ENCODE measurements at regions not wholly inside any gene's neighbourhood (a gene's known extent, or its start where the extent isn't known, plus 50 kb on each side); places are given as distances from the start of the nearest gene placed in this dataset.
"Not testable (repeated sequence)": the region's sequence is repeated elsewhere in the genome, so short reads cannot be mapped to it uniquely, and the experiment has no call there.

DNA sequence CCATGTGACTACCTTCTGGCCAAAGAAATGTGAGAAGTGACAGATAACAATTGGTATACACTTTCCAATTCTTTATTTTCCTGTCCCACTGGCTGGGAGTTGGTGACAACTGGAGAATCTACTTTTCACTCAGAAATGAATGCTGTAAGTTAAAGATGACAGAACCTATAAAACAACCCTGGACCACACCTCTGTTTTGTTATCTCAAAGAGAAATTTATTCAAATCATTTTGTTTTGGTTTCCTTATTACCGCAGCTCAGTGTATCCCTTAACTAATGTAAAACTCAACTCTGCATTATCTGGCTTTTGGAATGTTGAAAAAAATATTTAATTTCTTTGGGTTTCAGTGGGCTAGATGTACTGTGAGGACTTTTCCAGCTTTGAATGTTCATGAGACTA, 469.8 kb downstream of the PCDH7 start:
- DNase-seq (ENCODE audit: low read depth): no peak

DNA sequence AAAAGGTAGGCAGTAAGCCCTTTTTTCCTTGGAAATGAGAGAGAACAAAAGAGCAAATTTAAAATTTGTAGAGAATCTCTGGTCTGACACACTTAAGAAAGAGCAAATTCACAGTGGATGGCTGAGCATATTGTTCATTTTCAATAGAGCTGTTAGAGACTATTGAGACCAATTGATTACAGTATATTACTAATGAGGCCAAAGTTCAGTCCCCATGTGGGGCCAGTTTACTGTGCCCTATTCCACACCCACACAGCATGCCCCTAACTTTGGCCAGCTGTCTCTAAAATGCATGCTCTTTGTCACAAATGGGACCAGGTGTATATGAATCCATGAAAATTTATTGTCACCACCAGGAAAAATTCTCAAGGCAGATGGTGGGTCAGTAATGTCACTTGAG, 470.5 kb downstream of the PCDH7 start:
- DNase-seq (ENCODE audit: low read depth): no peak

DNA sequence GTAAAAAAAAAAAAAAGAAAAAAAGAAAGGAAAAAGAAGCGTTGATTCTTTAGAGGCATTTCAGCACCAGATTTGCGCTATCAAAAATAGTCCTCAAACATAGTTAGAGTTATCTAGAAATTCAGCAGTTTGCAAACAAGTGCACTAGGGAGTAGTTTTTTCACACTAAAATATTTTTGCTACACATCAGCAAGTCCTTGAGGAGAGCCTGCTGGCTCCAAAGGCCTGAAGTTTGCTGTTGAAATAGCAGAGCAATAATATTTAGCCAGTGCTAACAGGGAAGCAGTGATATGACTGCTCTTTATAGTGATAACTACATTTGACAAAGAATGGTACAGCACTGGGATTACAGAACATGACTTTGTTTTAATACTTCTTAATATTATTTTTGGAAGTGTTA, 472.2 kb downstream of the PCDH7 start:
- DNase-seq (ENCODE audit: low read depth): no peak

DNA sequence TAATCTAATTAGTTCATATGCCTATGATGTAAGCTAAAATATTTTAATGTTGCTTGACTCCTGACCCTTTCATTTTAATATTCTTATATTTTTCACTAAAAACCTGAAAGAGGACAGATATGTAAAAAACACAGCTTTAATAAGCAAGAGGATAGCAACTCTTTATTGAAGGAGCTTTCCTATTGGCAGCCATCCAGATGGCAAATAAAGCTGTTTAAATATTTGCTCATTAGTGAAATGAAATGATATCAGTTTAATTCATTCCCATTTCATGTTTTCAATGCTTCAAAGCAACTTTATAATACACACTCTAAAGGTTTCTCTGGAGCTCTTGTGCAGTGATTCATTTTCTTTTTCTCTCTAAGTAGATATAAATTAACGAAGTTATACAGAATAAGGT, 473.4 kb downstream of the PCDH7 start:
- no peak for DNase-seq (ENCODE audit: low read depth)

DNA sequence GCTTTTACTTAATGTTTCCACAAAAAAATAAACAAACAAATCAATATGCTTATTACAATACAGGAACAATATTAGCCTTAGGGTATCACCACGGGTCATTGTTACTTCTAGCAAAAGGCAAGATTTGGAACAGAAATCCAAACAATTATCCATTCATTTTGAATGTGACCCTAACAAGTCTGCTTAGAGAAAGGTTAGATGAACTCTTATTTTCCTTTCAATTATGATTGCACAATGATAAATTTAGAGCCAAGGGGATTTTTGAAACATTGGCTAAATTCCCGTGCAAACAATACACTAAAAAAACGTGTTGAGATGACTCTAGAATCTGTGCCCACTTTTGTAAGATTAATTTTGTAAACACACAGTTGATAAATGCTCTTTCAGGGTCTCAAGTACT, 474.7 kb downstream of the PCDH7 start:
- DNase-seq (ENCODE audit: low read depth): no peak

DNA sequence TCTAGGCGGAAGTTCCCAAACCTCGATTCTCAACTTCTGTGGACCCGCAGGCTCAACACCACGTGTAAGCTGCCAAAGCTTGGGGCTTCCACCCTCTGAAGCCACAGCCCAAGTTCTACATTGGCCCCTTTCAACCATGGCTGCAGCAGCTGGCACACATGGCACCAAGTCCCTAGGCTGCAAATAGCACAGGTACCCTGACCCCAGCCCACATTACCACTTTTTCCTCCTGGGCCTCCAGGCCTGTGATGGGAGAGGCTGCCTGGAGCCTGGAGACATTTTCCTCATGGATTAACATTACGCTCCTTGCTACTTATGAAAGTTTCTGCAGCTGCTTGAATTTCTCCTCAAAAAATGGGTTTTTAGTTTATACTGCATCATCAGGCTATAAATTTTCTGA, 479.5 kb downstream of the PCDH7 start:
- no peak for DNase-seq (ENCODE audit: low read depth)

DNA sequence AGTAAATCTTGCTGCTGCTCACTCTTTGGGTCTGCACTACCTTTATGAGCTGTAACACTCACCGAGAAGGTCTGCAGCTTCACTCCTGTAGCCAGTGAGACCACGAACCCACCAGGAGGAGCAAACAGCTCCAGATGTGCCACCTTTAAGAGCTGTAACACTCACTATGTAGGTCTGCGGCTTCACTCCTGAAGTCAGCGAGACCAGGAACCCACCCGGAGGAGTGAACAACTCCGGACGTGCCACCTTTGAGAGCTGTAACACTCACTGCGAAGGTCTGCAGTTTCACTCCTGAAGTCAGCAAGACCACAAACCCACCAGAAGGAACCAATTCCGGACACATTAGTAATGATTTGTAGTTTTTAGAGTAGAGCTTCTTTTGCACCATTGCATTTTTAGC, 481.9 kb downstream of the PCDH7 start:
- DNase-seq (ENCODE audit: low read depth): not testable (repeated sequence)

DNA sequence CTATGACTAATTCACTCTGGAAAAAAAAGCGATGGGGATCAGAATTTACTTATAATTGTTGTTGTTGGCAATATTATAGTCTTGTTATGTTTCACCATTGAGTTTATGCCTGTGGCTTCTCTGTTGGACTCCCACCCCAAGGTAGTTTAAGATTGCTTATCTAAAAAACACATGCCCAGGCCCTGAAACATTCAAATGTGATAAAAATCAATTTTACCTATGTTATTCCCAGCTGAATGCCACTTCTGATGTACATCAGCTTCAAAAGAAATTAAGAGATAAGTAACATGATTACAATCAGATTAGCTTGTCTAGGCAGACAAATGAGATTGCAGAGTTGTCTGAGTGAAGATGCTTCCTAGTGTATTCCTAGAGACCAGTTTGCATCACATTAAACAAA, 484.7 kb downstream of the PCDH7 start:
- DNase-seq (ENCODE audit: low read depth): no peak

DNA sequence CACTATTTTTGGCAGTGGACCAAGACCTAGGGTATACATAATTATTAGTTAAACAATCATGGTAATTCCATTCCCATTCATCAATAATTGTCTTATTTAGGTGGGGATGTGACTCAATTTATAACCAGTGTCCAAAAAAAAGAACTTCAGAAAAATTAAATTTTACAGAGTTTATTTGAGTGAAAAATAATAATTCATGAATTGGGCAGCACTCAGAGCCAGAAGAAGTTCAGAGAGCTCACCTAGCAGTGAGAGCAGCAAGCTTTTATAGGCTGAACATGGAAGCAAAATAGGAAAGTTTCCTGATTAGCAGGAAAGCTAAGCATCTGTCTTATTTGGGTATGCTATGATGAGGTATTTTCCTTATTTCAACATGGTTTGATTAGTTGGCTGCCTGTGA, 500.8 kb downstream of the PCDH7 start:
- no peak for DNase-seq (ENCODE audit: low read depth)

DNA sequence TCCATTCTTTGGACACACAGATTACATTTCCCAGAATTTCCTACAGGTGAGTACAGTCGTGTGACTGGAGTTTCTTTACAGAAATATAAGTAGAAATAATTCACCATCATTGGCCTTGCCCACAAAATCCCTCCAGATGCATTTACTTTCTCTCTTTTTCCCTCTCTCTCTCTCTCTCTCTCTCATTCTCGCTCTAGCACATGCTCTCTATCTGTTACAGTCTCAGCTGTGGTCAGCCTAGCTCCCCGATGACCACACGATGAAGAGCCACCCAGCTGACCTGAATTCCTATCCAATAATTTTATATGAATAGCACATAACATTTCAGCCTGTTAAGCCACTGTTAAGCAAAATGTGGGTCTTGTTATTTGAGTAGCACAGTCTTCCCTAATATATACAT, 507.9 kb downstream of the PCDH7 start:
- DNase-seq (ENCODE audit: low read depth): no peak

DNA sequence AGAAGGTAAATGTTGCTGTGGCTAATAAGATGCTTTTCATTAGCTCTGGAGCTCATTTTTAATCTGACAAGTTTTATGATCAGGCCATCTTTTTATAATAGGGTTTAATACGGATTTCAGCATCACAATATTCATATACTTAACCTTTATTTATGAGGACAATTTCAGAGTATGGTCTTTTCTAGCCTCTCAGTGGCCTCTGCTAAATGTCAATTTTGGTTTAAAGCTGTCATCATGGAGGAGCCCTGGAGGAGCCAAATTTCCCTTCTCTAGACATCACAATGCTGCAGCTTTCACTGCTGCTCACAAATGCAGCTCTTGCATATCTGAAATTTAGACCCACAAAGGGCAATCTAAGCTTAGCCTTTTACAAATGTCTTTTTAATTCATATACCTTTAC, 510.4 kb downstream of the PCDH7 start:
- no peak for DNase-seq (ENCODE audit: low read depth)

DNA sequence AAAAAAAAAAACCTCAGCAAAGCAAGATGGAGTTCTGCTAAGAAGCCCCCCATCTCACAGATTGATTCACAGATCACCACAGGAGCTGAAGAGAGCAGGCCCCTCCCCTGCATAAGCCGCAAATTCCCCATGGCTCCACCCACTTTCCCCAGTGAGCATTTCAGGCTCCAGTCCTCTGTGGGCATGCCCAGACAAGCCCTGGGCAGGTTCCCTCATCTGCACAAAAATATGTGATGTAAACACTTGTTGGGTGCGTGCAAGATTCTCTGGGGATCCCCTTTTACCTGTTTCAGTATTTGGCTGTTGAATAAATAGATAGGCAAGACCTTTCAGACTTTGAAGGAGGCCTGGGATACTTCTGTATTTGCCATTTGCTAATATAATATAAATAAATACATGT, 514.3 kb downstream of the PCDH7 start:
- no peak for DNase-seq (ENCODE audit: low read depth)

DNA sequence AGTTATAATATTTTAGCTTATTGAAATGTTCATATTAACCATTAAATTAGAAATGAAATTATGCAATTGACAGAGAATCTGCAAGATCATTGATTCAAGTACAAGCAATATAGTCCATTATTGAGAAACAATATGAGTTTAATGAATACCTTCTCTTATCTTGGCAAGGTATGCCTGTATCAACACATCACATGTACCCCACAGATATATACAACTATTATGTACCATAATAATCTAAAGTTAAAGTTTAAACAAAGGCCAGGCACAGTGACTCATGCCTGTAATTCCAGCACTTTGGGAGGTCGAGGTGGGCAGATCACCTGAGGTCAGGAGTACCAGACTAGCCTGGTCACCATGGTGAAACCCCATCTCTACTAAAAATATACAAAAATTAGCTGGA, 514.7 kb downstream of the PCDH7 start:
- DNase-seq (ENCODE audit: low read depth): no peak

DNA sequence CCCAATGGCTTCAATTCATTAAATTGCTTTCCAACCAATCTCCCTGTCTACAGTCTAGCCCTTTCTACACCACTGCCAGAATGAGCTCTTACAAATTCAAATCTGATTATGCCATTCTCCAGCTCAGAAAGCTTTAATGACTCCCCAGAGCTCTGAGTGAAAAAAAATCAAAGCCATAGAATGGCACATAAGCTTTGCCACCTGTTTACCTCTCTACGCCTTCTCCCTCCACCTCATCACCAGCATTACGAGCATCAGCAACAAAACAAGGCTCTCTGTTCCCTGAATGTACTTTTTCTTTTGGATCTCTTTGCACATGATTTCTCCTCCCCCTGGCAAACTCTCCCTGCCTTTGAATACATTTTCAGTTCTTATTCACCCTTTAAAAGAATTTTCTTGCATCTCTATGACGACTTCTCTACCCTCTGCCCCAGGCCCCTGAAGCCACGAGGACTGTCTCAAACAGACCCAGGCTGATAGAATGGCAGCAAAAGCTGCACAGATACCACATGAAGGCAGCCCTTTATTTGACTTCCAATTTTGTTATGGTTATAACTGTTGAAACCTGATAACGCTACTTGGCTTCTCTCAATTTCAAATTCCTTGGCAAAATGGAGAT, 516.0 kb downstream of the PCDH7 start:
- DNase-seq (ENCODE audit: low read depth): no peak

DNA sequence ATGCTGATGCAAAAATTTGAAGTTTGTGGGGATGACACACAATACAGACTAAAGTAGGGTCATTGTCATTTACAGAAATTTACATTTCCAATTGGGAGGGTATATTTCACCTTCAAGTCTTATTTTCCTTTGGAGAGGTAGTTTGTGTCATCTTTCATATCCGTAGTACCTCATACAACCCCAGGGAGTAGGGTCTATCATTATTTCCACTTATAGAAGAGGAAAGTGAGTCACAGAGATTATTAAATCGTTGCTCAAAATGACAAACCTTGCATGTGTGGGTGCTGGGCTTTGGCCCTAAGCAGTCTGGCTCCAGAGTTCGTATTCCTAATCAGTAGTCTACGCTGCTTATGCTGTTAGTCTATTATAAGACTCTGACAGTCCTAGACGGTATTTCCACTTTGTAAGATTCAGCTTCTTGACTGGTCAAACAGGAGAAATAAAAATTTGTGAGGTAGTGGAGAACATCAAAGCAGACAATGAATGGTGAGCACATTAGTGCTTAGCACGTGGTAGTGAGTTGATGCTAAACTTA, 516.5 kb downstream of the PCDH7 start:
- no peak for DNase-seq (ENCODE audit: low read depth)

DNA sequence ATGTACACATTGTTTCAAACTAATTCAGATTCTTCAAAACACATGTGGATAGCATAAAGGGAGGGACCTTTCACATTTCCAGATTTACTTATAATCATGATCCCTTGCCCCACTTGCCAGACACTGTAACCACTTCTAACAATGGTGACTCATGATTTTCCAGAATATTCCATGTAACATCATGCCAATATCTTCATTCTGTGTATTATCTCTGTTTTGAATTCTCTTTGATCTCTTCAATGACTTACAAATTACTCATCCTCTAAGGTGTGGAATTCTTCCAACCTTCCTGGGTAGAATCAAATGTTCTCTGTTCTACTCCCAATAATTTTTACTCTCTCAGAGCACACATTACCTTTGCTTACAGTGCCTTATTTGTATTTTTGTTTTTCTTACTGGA, 517.1 kb downstream of the PCDH7 start:
- DNase-seq (ENCODE audit: low read depth): no peak

DNA sequence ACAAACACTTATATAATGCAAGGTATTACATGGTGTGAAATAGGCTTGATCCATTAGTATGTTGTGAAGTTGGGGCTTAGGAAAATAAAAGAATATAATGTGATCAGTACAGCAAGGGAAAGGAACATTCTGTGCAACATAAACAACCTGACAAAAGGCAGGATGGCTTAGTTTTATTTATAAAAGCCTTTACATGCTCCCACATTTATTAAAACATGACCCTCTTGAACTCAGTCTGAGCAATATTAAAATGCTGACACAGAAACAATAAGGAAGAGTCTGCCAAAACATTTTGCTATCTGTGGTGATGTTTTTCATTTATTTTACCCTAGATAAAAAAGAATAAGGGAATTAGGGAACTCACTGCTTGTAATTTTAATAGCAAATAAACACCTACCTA, 519.7 kb downstream of the PCDH7 start:
- DNase-seq (ENCODE audit: low read depth): no peak

DNA sequence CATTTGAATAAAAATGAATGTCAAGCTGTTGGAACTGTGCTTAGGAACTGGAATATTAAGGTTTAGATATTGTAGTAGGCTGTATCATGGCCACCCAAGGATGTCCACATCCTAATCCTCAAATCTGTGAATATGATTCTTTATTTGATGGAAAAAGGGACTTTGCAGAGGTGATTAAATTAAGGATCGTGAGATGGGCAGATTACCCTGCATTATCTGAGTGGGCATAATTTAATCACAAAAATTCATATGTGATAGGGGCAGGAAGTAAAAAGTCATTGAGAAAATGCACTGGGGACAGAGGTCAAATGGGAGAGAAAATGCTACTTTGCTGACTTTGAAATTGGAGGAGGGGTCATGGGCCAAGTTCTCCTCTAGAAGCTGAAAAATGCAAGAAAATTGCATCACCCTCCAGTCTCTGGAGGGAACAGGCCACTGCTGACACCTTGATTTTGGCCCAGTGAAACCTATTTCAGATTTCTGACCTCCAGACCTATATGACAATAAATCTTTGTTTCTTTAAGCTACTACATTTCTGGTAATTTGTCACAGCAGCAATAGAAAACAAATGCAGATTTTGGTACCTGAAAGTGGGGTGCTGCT, 521.4 kb downstream of the PCDH7 start:
- DNase-seq (ENCODE audit: low read depth): no peak

DNA sequence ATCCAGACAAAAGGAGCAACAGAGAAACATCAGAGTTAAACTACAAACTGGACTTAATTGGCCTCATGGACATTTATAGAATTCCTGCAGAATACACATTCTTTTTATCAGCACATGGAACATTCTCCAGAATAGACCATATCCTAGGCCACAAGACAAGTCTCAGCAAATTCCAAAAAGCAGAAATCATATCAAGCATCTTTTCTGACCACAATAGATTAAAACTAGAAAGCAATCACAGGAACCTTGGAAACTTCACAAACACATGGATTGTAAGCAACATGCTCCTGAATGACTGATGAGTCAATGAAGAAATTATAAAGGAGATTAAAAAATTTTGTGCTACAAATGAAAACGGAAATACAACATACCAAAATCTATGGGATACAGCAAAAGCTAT, 526.7 kb downstream of the PCDH7 start:
- DNase-seq (ENCODE audit: low read depth): no peak

DNA sequence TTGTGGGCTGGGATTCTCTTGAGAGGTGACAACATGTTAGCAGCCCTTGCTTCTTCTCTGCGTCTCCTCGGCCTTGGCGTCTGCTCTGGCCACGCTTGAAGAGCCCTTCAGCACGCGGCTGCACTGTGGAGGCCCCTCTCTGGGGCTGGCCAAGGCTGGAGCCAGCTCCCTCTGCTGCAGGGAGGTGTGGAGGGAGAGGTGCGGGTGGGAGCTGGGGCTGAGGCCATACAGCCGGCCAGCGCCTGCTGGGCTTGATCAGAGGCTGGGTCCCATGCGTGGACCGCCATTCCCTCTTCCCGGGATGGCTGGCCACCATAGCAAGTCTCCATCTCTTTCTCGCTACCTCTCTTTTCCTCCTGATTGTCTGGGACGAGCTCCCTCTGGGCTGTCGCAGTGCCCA, 539.0 kb downstream of the PCDH7 start:
- no peak for DNase-seq (ENCODE audit: low read depth)

DNA sequence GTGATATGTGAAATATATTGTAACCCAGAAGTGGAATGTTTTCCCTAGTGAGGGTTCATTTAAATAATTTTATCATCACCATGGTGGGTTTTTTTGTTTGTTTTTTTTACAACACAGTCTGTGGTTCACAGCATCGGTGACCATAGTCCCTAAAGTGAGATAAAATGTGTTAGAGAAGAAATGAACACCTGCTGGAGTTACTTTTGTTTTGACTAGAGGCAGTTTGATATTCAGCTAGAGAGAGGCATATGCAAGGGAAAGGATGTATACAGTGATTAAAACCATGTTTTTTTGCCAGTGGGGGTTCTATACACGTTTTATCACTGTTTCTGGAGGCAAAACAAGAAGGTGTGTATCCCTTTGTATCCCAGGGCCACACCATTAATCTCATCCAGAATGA, 541.5 kb downstream of the PCDH7 start:
- no peak for DNase-seq (ENCODE audit: low read depth)

DNA sequence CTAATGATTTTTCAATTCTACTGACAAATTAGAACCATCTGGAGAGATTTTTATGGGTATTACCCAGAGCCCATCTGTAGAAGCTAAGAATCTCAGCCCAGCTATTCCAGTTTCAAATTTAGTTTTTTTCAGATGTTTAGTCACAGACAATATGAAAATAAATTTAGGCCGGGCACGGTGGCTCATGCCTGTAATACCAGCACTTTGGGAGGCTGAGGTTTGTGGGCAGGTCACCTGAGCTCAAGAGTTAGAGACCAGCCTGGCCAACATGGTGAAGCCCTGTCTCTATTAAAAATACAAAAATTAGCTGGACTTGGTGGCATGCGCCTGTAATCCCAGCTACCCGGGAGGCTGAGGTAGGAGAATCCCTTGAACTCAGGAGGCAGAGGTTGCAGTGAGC, 545.9 kb downstream of the PCDH7 start:
- DNase-seq (ENCODE audit: low read depth): not testable (repeated sequence)

DNA sequence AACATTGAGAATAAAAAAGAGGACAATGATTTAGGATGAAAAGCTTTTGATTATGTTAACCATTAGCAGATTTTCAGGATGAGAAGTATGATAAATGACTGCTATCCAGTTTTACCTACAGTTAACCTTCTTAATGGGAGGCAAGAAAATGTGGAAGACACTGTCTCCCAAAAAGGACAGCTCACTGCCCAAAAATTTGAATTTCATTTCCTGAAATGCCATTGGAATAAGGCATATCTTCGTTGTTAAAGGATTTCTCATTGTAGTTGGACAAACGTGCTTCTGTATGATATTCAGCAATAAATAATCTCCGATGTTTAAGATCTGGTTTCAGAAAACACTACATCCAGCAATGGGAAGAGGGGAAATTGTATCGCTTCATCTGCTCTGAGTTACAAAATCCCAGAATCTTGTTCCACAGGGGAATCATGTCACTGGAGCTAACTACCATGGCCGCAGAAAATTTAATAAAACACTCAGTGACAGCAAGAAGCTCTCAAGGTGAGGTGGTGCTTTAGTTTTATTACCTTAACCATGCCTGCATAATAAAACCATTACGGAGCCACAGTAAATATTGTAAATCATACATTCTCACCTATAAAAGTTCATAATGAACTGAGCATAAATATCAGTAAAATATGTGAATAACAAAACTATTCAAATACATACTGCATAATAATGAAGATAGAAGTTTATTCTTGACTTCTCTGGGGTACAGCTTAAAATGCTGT, 552.3 kb downstream of the PCDH7 start:
- peak; percentile 38 for DNase-seq (ENCODE audit: low read depth)

DNA sequence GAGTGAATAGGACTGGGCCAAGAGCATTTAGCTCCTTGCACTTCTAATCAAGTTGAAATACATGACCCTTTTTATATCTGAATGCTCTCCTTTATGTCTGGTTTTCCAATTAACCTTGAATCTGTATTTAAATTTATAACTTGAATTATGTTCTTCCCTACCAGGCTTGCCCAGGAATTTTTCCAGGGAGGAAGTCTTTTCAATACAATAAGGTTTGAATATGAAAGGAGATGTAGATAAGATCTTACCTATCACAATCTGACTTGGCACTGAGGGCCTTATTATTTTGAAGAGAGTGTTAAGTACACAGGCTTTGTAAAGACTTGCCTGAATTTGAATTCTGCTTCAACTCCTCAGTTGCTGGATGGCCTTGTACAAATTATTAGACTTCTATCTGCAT, 555.7 kb downstream of the PCDH7 start:
- DNase-seq (ENCODE audit: low read depth): no peak

All from HS-5 (cell line).